GM12878 (cell line): ENCODE measurements at regions not wholly inside any gene's neighbourhood (a gene's known extent, or its start where the extent isn't known, plus 50 kb on each side); places are given as distances from the start of the nearest gene placed in this dataset.

Experiments
- ATAC-seq: fragments of 200-7000 bp; cut with Tn5 transposase; 3 replicates; pipeline ENCODE4 v1.9.1; 2020; ENCODE audit warnings: mild to moderate bottlenecking, moderate library complexity
- BruUV-seq: library from RNA; stranded (reverse); fragments of 400-500 nt; replicated peaks from 2 replicates; lab custom pipeline; 2021; lab: Mats Ljungman, UMichigan
- CTCF ChIA-PET: fragments of 300-600 bp; sonication (Branson Sonifier 250); formaldehyde crosslinking; extraction: SDS; loops from one replicate; lab custom pipeline; 2021; ENCODE audit warnings: inconsistent platforms; lab: Yijun Ruan, JAX
- POLR2A ChIA-PET: fragments of 350-600 bp; formaldehyde crosslinking; extraction: SDS; loops from one replicate; lab custom pipeline; 2021; ENCODE audit warnings: inconsistent platforms; lab: Charles Lee
- RAD21 ChIA-PET: fragments of 300-600 bp; sonication (Branson Sonifier 250); formaldehyde crosslinking; loops from one replicate; lab custom pipeline; 2023; ENCODE audit warnings: antibody characterized with exemption; ENCODE audit not compliant: unreplicated experiment; lab: Charles Lee
- SMC1A ChIA-PET: fragments of 300-600 bp; sonication (Branson Sonifier 250); formaldehyde crosslinking; loops from one replicate; lab custom pipeline; 2023; ENCODE audit not compliant: unreplicated experiment, uncharacterized antibody; lab: Charles Lee
- DNase-seq: peaks from one replicate; pipeline ENCODE4 v3.0.0-alpha.2; 2011; ENCODE audit warnings: low read depth, low spot score
- FAIRE-seq: peaks from 3 replicates; lab custom pipeline; 2011; peaks lifted over from hg19 to GRCh38; lab: Jason Lieb, UNC
- H2AFZ ChIP-seq: 2 replicates; pipeline ENCODE4 v1.6.0; 2011; ENCODE audit warnings: low read depth, low read length, control low read depth; ENCODE audit not compliant: control insufficient read depth
- H3K27ac ChIP-seq: 2 replicates; pipeline ENCODE4 v1.5.1; 2011; ENCODE audit warnings: control low read depth; ENCODE audit not compliant: control insufficient read depth, insufficient read depth
- H3K27me3 ChIP-seq, 2 experiments: replicated peaks in 1 of 2; 2 replicates each; pipeline versions ENCODE4 v1.6.0 to v1.6.1; 2011; ENCODE audit warnings: low read length in 1 of 2; ENCODE audit not compliant: control insufficient read depth in 2 of 2, insufficient read depth in 2 of 2
- H3K36me3 ChIP-seq, 2 experiments: 2 replicates each; pipeline ENCODE4 v1.5.1; 2011; ENCODE audit warnings: low read length in 1 of 2; ENCODE audit not compliant: control insufficient read depth in 2 of 2, insufficient read depth in 2 of 2
- H3K4me1 ChIP-seq: 2 replicates; pipeline ENCODE4 v1.6.1; 2011; ENCODE audit warnings: mild to moderate bottlenecking, low read length, moderate library complexity, mixed read lengths; ENCODE audit not compliant: control insufficient read depth, insufficient read depth
- H3K4me2 ChIP-seq: 2 replicates; pipeline ENCODE4 v1.6.0; 2011; ENCODE audit warnings: control low read depth; ENCODE audit not compliant: control insufficient read depth, insufficient read depth
- H3K4me3 ChIP-seq: fragments of 200-600 bp; sonication (generic); 2 replicates; pipeline ENCODE4 v1.5.1; 2016
- H3K79me2 ChIP-seq: 2 replicates; pipeline ENCODE4 v1.6.0; 2011; ENCODE audit warnings: low read length; ENCODE audit not compliant: control insufficient read depth, insufficient read depth
- H3K9ac ChIP-seq: 2 replicates; pipeline ENCODE4 v1.8.0; 2011; ENCODE audit warnings: low read length, control low read depth, mixed read lengths; ENCODE audit not compliant: control insufficient read depth, insufficient read depth
- H3K9me3 ChIP-seq: replicated peaks from 3 replicates; pipeline ENCODE4 v1.5.1; 2011; ENCODE audit warnings: mild to moderate bottlenecking, low read length; ENCODE audit not compliant: control insufficient read depth, insufficient read depth
- H4K20me1 ChIP-seq: 2 replicates; pipeline ENCODE4 v1.6.0; 2011; ENCODE audit not compliant: control insufficient read depth, insufficient read depth
- BHLHE40 ChIP-seq, 2 experiments: fragments of 450-650 bp in 1 of 2; IDR thresholded peaks; 2 replicates each; pipeline ENCODE4 v1.6.1; 2011 to 2017; ENCODE audit warnings: low read depth in 2 of 2, borderline replicate concordance in 1 of 2, improper control_type of control experiment in 1 of 2, low read length in 1 of 2, mild to moderate bottlenecking in 1 of 2
- BMI1 ChIP-seq: fragments of 450-650 bp; IDR thresholded peaks from 2 replicates; pipeline ENCODE4 v1.6.1; 2016; ENCODE audit warnings: mild to moderate bottlenecking, moderate library complexity, borderline replicate concordance
- CHD2 ChIP-seq: IDR thresholded peaks from 2 replicates; pipeline ENCODE4 v1.6.1; 2011; ENCODE audit warnings: low read depth, low read length, improper control_type of control experiment, borderline replicate concordance
- NBN ChIP-seq: fragments of 450-650 bp; IDR thresholded peaks from 2 replicates; pipeline ENCODE4 v1.6.1; 2016
- NR2F1 ChIP-seq: fragments of 450-650 bp; conservative IDR thresholded peaks from 2 replicates; pipeline ENCODE4 v1.6.1; 2017; ENCODE audit warnings: mild to moderate bottlenecking
- PAX8 ChIP-seq: fragments of 450-650 bp; IDR thresholded peaks from 2 replicates; pipeline ENCODE4 v1.6.1; 2017; ENCODE audit warnings: mild to moderate bottlenecking, moderate library complexity
- RAD21 ChIP-seq: IDR thresholded peaks from 2 replicates; pipeline ENCODE4 v1.6.1; 2011; ENCODE audit warnings: mild to moderate bottlenecking, low read depth, low read length, moderate library complexity; ENCODE audit not compliant: insufficient read depth
- SIN3A ChIP-seq: IDR thresholded peaks from 2 replicates; pipeline ENCODE4 v1.6.1; 2012; ENCODE audit warnings: low read depth, low read length, improper control_type of control experiment
- SMAD5 ChIP-seq: IDR thresholded peaks from 2 replicates; pipeline ENCODE4 v1.6.1; 2016; ENCODE audit warnings: antibody characterized with exemption, low read depth
- TCF7 ChIP-seq: IDR thresholded peaks from 2 replicates; pipeline ENCODE4 v1.6.1; 2014; ENCODE audit warnings: antibody characterized with exemption, borderline replicate concordance
- YBX1 ChIP-seq: fragments of 450-650 bp; IDR thresholded peaks from 2 replicates; pipeline ENCODE4 v1.6.1; 2016; ENCODE audit warnings: antibody characterized with exemption
- ZNF207 ChIP-seq: fragments of 450-650 bp; IDR thresholded peaks from 2 replicates; pipeline ENCODE4 v1.6.1; 2014; ENCODE audit warnings: antibody characterized with exemption, mild to moderate bottlenecking, borderline replicate concordance
- ZSCAN29 ChIP-seq: fragments of 450-650 bp; IDR thresholded peaks from 2 replicates; pipeline ENCODE4 v1.6.1; 2017; ENCODE audit warnings: mild to moderate bottlenecking, moderate library complexity
- WGBS: methylation state at CpG from one replicate; pipeline ENCODE4 v1.1.6; 2016; ENCODE audit warnings: low lambda C conversion rate; ENCODE audit not compliant: insufficient replicate concordance, insufficient coverage; ENCODE audit errors: missing lambda C conversion rate; 5-methylcytosine and 5-hydroxymethylcytosine counted together
- in situ Hi-C: fragments of 300-500 bp; cut with MboI; formaldehyde crosslinking; loops from 9 replicates; pipeline ENCODE4 v1.14.3; 2018; ENCODE audit warnings: mixed read lengths
- intact Hi-C: fragments of 100-400 bp; cut with micrococcal nuclease; formaldehyde crosslinking; loops from one replicate; pipeline ENCODE4 v1.14.2; 2022; ENCODE audit not compliant: unreplicated experiment
- TF ChIP-seq, protein P1 (sequence below): fragments of 450-650 bp; IDR thresholded peaks from 2 replicates; pipeline ENCODE4 v1.6.1; 2014; ENCODE audit warnings: mild to moderate bottlenecking
- TF ChIP-seq, protein P2 (sequence below): IDR thresholded peaks from 2 replicates; pipeline ENCODE4 v1.6.1; 2012; ENCODE audit warnings: mild to moderate bottlenecking, low read depth, low read length

DNA sequence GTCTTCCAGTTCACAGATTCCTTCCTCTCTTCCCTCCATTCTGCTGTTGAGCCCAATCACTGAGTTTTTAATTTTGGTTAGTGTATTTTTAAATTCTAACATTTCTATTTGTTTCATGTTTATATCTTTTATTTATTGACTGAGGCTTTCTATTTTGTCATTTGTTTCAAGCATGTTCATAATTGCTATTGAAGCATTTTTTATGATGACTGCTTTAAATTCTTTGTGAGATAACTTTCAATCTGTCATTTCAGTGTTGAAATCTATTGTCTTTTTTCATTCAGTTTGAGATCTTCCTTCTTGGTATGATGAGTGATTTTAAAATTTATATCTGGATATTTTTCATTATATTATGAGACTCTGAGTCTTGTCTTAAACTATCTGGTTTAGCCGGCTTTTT, 192.3 kb downstream of the RPLP1 start:
- Histone ChIP-seq H3K79me2 (no peaks in the 10 kb centered on the region), H3K4me3 (no peak overlapping the region), H3K4me2 (no peak overlapping the region), H2AFZ (no peak overlapping the region), H3K27me3 (peaks cover 0 to 4% of the 10 kb centered on the region in 2 experiments; a peak in 3 of 4 replicates), H4K20me1 (no peaks in the 10 kb centered on the region)
- no peak for DNase-seq
- RAD21 ChIA-PET = no interaction called here
- FAIRE-seq = no peak
- TF ChIP-seq, protein P1, sequence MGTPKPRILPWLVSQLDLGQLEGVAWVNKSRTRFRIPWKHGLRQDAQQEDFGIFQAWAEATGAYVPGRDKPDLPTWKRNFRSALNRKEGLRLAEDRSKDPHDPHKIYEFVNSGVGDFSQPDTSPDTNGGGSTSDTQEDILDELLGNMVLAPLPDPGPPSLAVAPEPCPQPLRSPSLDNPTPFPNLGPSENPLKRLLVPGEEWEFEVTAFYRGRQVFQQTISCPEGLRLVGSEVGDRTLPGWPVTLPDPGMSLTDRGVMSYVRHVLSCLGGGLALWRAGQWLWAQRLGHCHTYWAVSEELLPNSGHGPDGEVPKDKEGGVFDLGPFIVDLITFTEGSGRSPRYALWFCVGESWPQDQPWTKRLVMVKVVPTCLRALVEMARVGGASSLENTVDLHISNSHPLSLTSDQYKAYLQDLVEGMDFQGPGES = no peak
- no peak for TF ChIP-seq NR2F1
- no peak for TF ChIP-seq SMAD5
- TF ChIP-seq RAD21 = no peak
- no peak for TF ChIP-seq TCF7
- no peak for TF ChIP-seq ZSCAN29
- no peak for TF ChIP-seq SIN3A
- no peak for TF ChIP-seq CHD2
- TF ChIP-seq PAX8 = no peak
- no peak for TF ChIP-seq BHLHE40 (IDR thresholded peaks at IDR 0.05; ENCODE audit: borderline replicate concordance in 1 of 2, low read depth in 2 of 2, low read length in 1 of 2)
- no peak for TF ChIP-seq ZNF207
- TF ChIP-seq BMI1 = no peak
- TF ChIP-seq, protein P2, sequence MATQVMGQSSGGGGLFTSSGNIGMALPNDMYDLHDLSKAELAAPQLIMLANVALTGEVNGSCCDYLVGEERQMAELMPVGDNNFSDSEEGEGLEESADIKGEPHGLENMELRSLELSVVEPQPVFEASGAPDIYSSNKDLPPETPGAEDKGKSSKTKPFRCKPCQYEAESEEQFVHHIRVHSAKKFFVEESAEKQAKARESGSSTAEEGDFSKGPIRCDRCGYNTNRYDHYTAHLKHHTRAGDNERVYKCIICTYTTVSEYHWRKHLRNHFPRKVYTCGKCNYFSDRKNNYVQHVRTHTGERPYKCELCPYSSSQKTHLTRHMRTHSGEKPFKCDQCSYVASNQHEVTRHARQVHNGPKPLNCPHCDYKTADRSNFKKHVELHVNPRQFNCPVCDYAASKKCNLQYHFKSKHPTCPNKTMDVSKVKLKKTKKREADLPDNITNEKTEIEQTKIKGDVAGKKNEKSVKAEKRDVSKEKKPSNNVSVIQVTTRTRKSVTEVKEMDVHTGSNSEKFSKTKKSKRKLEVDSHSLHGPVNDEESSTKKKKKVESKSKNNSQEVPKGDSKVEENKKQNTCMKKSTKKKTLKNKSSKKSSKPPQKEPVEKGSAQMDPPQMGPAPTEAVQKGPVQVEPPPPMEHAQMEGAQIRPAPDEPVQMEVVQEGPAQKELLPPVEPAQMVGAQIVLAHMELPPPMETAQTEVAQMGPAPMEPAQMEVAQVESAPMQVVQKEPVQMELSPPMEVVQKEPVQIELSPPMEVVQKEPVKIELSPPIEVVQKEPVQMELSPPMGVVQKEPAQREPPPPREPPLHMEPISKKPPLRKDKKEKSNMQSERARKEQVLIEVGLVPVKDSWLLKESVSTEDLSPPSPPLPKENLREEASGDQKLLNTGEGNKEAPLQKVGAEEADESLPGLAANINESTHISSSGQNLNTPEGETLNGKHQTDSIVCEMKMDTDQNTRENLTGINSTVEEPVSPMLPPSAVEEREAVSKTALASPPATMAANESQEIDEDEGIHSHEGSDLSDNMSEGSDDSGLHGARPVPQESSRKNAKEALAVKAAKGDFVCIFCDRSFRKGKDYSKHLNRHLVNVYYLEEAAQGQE = no peak
- TF ChIP-seq NBN = no peak
- no peak for TF ChIP-seq YBX1
- TF ChIP-seq, all 136 proteins: peak for 0
- CTCF ChIA-PET = no interaction called here
- no peaks in the 10 kb centered on the region; the same call in 1 of the 2 replicates for H3K4me1 ChIP-seq
- ATAC-seq = no peak
- H3K27ac ChIP-seq = no peak overlapping the region
- SMC1A ChIA-PET = no interaction called here
- intact Hi-C loops (no loop called here), in situ Hi-C loops (no loop called here)
- no peak overlapping the region for H3K9ac ChIP-seq
- no peaks in the 10 kb centered on the region for H3K36me3 ChIP-seq
- WGBS = 13% methylated on average over 1 of the region's 1 CpG
- POLR2A ChIA-PET = no interaction called here
- H3K9me3 ChIP-seq = no peaks in the 10 kb centered on the region
- BruUV-seq = no TSS peak
